WTC11 (cell line): ENCODE measurements at regions not wholly inside any gene's neighbourhood (a gene's known extent, or its start where the extent isn't known, plus 50 kb on each side); places are given as distances from the start of the nearest gene placed in this dataset.

ENCODE experiments used
- ATAC-seq: fragments of 200-7000 bp; cut with Tn5 transposase; 2 replicates; pipeline ENCODE4 v1.10.0; 2021; ENCODE audit warnings: mild to moderate bottlenecking, moderate library complexity
- CTCF ChIA-PET: fragments of 300-600 bp; sonication (Branson Sonifier 250); formaldehyde crosslinking; loops from one replicate; lab custom pipeline; 2021; ENCODE audit warnings: antibody characterized with exemption; lab: Charles Lee
- POLR2A ChIA-PET: fragments of 350-600 bp; sonication (Branson Sonifier 250); formaldehyde crosslinking; loops from one replicate; lab custom pipeline; 2021; ENCODE audit warnings: antibody characterized with exemption; lab: Charles Lee
- DNase-seq: peaks from one replicate; pipeline ENCODE4 v3.0.0; 2021; ENCODE audit warnings: low spot score
- H3K27ac Mint-ChIP-seq: 2 replicates; pipeline ENCODE4 v1.8.0; 2021; ENCODE audit warnings: mixed read lengths
- H3K27me3 Mint-ChIP-seq: 2 replicates; pipeline ENCODE4 v1.8.0; 2021; ENCODE audit warnings: low read depth, mild to moderate bottlenecking, moderate library complexity, mixed read lengths
- H3K36me3 Mint-ChIP-seq: 2 replicates; pipeline ENCODE4 v1.8.0; 2021; ENCODE audit warnings: mixed read lengths
- H3K4me1 Mint-ChIP-seq: 2 replicates; pipeline ENCODE4 v1.8.0; 2022; ENCODE audit warnings: mixed read lengths
- H3K4me3 Mint-ChIP-seq: 2 replicates; pipeline ENCODE4 v1.8.0; 2021; ENCODE audit warnings: mild to moderate bottlenecking, moderate library complexity, mixed read lengths
- H3K9me3 Mint-ChIP-seq: 2 replicates; pipeline ENCODE4 v1.8.0; 2021; ENCODE audit warnings: mixed read lengths
- ATF3 ChIP-seq: sonication (generic); formaldehyde crosslinking; conservative IDR thresholded peaks from 2 replicates; pipeline ENCODE4 v1.8.1; 2022; ENCODE audit warnings: mild to moderate bottlenecking, missing genetic modification reagents
- E2F5 ChIP-seq: sonication (generic); formaldehyde crosslinking; IDR thresholded peaks from 2 replicates; pipeline ENCODE4 v1.8.1; 2022; ENCODE audit warnings: mild to moderate bottlenecking, moderate library complexity, missing genetic modification reagents
- ELF4 ChIP-seq: sonication (generic); formaldehyde crosslinking; IDR thresholded peaks from 2 replicates; pipeline ENCODE4 v1.8.1; 2022; ENCODE audit warnings: low read depth, mild to moderate bottlenecking, moderate library complexity, missing genetic modification reagents
- EMX1 ChIP-seq: fragments of 250-450 bp; sonication (Bioruptor Pico); IDR thresholded peaks from 2 replicates; pipeline ENCODE4 v1.8.0; 2021; ENCODE audit warnings: mild to moderate bottlenecking
- ESRRA ChIP-seq: sonication (generic); formaldehyde crosslinking; IDR thresholded peaks from 2 replicates; pipeline ENCODE4 v1.8.1; 2022; ENCODE audit warnings: mild to moderate bottlenecking, missing genetic modification reagents, borderline replicate concordance
- FOXJ3 ChIP-seq: sonication (generic); formaldehyde crosslinking; IDR thresholded peaks from 2 replicates; pipeline ENCODE4 v1.9.0; 2021; ENCODE audit warnings: missing genetic modification reagents, mild to moderate bottlenecking, borderline replicate concordance
- FOXK1 ChIP-seq: sonication (generic); formaldehyde crosslinking; IDR thresholded peaks from 2 replicates; pipeline ENCODE4 v1.8.0; 2022; ENCODE audit warnings: mild to moderate bottlenecking, moderate library complexity, missing genetic modification reagents
- FOXP4 ChIP-seq: sonication (generic); formaldehyde crosslinking; IDR thresholded peaks from 2 replicates; pipeline ENCODE4 v1.8.0; 2022; ENCODE audit warnings: mild to moderate bottlenecking, missing genetic modification reagents
- IRF2 ChIP-seq: sonication (generic); formaldehyde crosslinking; IDR thresholded peaks from 2 replicates; pipeline ENCODE4 v1.8.0; 2022; ENCODE audit warnings: low read depth, missing genetic modification reagents, borderline replicate concordance
- MAX ChIP-seq: sonication (generic); formaldehyde crosslinking; IDR thresholded peaks from 2 replicates; pipeline ENCODE4 v1.8.0; 2022; ENCODE audit warnings: mild to moderate bottlenecking, missing genetic modification reagents
- MLX ChIP-seq: sonication (generic); formaldehyde crosslinking; IDR thresholded peaks from 2 replicates; pipeline ENCODE4 v1.8.1; 2023; ENCODE audit warnings: mild to moderate bottlenecking, missing genetic modification reagents, moderate library complexity
- MXD4 ChIP-seq: fragments of 250-450 bp; sonication (Bioruptor Pico); IDR thresholded peaks from 2 replicates; pipeline ENCODE4 v1.8.0; 2021; ENCODE audit warnings: mild to moderate bottlenecking, moderate library complexity, borderline replicate concordance
- MYBL2 ChIP-seq: sonication (generic); formaldehyde crosslinking; IDR thresholded peaks from 2 replicates; pipeline ENCODE4 v1.8.1; 2023; ENCODE audit warnings: mild to moderate bottlenecking, moderate library complexity, missing genetic modification reagents
- SMAD3 ChIP-seq: sonication (generic); formaldehyde crosslinking; IDR thresholded peaks from 2 replicates; pipeline ENCODE4 v1.8.0; 2022; ENCODE audit warnings: missing genetic modification reagents, mild to moderate bottlenecking, borderline replicate concordance
- SMAD4 ChIP-seq: sonication (generic); formaldehyde crosslinking; IDR thresholded peaks from 2 replicates; pipeline ENCODE4 v1.8.0; 2022; ENCODE audit warnings: mild to moderate bottlenecking, missing genetic modification reagents
- SP1 ChIP-seq: sonication (generic); formaldehyde crosslinking; conservative IDR thresholded peaks from 2 replicates; pipeline ENCODE4 v1.8.1; 2022; ENCODE audit warnings: missing genetic modification reagents
- TEAD1 ChIP-seq: sonication (generic); formaldehyde crosslinking; IDR thresholded peaks from 2 replicates; pipeline ENCODE4 v1.8.0; 2022; ENCODE audit warnings: mild to moderate bottlenecking, missing genetic modification reagents
- USF2 ChIP-seq: sonication (generic); formaldehyde crosslinking; IDR thresholded peaks from 2 replicates; pipeline ENCODE4 v1.8.1; 2023; ENCODE audit warnings: mild to moderate bottlenecking, missing genetic modification reagents, moderate library complexity
- ZBTB21 ChIP-seq: sonication (generic); formaldehyde crosslinking; IDR thresholded peaks from 2 replicates; pipeline ENCODE4 v1.8.1; 2023; ENCODE audit warnings: mild to moderate bottlenecking, missing genetic modification reagents, borderline replicate concordance
- ZMAT4 ChIP-seq: fragments of 250-450 bp; sonication (Bioruptor Pico); IDR thresholded peaks from 2 replicates; pipeline ENCODE4 v1.9.0; 2021; ENCODE audit warnings: mild to moderate bottlenecking
- ZNF396 ChIP-seq: fragments of 250-450 bp; sonication (Bioruptor Pico); IDR thresholded peaks from 2 replicates; pipeline ENCODE4 v1.8.0; 2021; ENCODE audit warnings: mild to moderate bottlenecking, moderate library complexity, borderline replicate concordance
- ZNF425 ChIP-seq: fragments of 250-450 bp; sonication (Bioruptor Pico); conservative IDR thresholded peaks from 2 replicates; pipeline ENCODE4 v1.9.0; 2021; ENCODE audit warnings: mild to moderate bottlenecking

GRCh38 chr6:139642346-139642745 is 267.9 kb upstream of the CITED2 start:
- POLR2A ChIA-PET, result no interaction called here
- no peak for TF ChIP-seq TEAD1 (CRISPR knock-in tag)
- no peak for TF ChIP-seq SMAD3 (CRISPR knock-in tag)
- no peak for TF ChIP-seq ESRRA
- TF ChIP-seq ZNF396 (CRISPR knock-in tag), result no peak
- TF ChIP-seq MXD4 (CRISPR knock-in tag), result no peak
- TF ChIP-seq FOXJ3 (CRISPR knock-in tag), result no peak
- TF ChIP-seq ZBTB21 (CRISPR knock-in tag), result no peak
- no peak for TF ChIP-seq MLX (CRISPR knock-in tag)
- no peak for TF ChIP-seq IRF2
- TF ChIP-seq ELF4 (CRISPR knock-in tag), result no peak
- TF ChIP-seq ZNF425 (CRISPR knock-in tag), result no peak
- no peak for TF ChIP-seq SP1 (CRISPR knock-in tag)
- TF ChIP-seq SMAD4, result no peak
- TF ChIP-seq MAX (CRISPR knock-in tag), result no peak
- TF ChIP-seq USF2, result no peak
- no peak for TF ChIP-seq ATF3 (CRISPR knock-in tag)
- TF ChIP-seq FOXK1 (CRISPR knock-in tag), result no peak
- no peak for TF ChIP-seq MYBL2
- DNase-seq (no peak), ATAC-seq (no peak)
- Mint-ChIP-seq H3K4me1 (no peaks in the 10 kb centered on the region), H3K4me3 (no peak overlapping the region), H3K36me3 (no peaks in the 10 kb centered on the region), H3K9me3 (peaks cover 8% of the 10 kb centered on the region), H3K27ac (no peak overlapping the region), H3K27me3 (no peaks in the 10 kb centered on the region)
- CTCF ChIA-PET, result no interaction called here

GRCh38 chr6:139641376-139641775 is 266.9 kb upstream of the CITED2 start:
- H3K27me3 Mint-ChIP-seq, result no peaks in the 10 kb centered on the region
- H3K4me3 Mint-ChIP-seq, result no peak overlapping the region
- H3K36me3 Mint-ChIP-seq, result no peaks in the 10 kb centered on the region
- TF ChIP-seq E2F5 (CRISPR knock-in tag), result no peak
- no peak for TF ChIP-seq EMX1
- no peak for TF ChIP-seq ZMAT4 (CRISPR knock-in tag)
- no peak for TF ChIP-seq FOXP4
- no peak for ATAC-seq
- H3K9me3 Mint-ChIP-seq, result peaks cover 1% of the 10 kb centered on the region; the same call in 1 of the 2 replicates
- ChIA-PET POLR2A (no interaction called here), CTCF (no interaction called here)
- H3K27ac Mint-ChIP-seq, result no peak overlapping the region
- H3K4me1 Mint-ChIP-seq, result no peaks in the 10 kb centered on the region
- DNase-seq, result no peak
